Neural progenitor cell (in vitro differentiated cells): ENCODE measurements at regions not wholly inside any gene's neighbourhood (a gene's known extent, or its start where the extent isn't known, plus 50 kb on each side); places are given as distances from the start of the nearest gene placed in this dataset.

ENCODE experiments used
- DNase-seq: peaks from one replicate; pipeline ENCODE4 v3.0.0-alpha.2; 2016; ENCODE audit warnings: low spot score
- H2AFZ ChIP-seq: fragments of 200-600 bp; sonication (generic); replicated peaks from 2 replicates; pipeline ENCODE4 v1.6.1; 2016; ENCODE audit warnings: antibody characterized with exemption
- H3F3A ChIP-seq: fragments of 200-600 bp; sonication (generic); 2 replicates; pipeline ENCODE4 v1.6.1; 2016; ENCODE audit warnings: antibody characterized with exemption, low read depth
- H3K27ac ChIP-seq: fragments of 200-600 bp; sonication (generic); 2 replicates; pipeline ENCODE4 v1.5.1; 2016; ENCODE audit warnings: mild to moderate bottlenecking
- H3K27me3 ChIP-seq: fragments of 200-600 bp; sonication (generic); 2 replicates; pipeline ENCODE4 v1.6.1; 2016; ENCODE audit warnings: mild to moderate bottlenecking, moderate library complexity
- H3K36me3 ChIP-seq: fragments of 200-600 bp; sonication (generic); 2 replicates; pipeline ENCODE4 v1.5.1; 2016
- H3K4me1 ChIP-seq: fragments of 200-600 bp; sonication (generic); 2 replicates; pipeline ENCODE4 v1.6.1; 2016; ENCODE audit warnings: mixed run types
- H3K4me2 ChIP-seq: fragments of 200-600 bp; sonication (generic); 2 replicates; pipeline ENCODE4 v1.6.1; 2016
- H3K4me3 ChIP-seq: fragments of 200-600 bp; sonication (generic); 2 replicates; pipeline ENCODE4 v1.5.1; 2016
- H3K79me2 ChIP-seq: fragments of 200-600 bp; sonication (generic); 2 replicates; pipeline ENCODE4 v1.6.1; 2016; ENCODE audit warnings: low read depth
- H3K9ac ChIP-seq: fragments of 200-600 bp; sonication (generic); 2 replicates; pipeline ENCODE4 v1.6.1; 2016
- H3K9me3 ChIP-seq: fragments of 200-600 bp; sonication (generic); 2 replicates; pipeline ENCODE4 v1.5.1; 2016; ENCODE audit warnings: low read depth
- H4K20me1 ChIP-seq: fragments of 200-600 bp; sonication (generic); 2 replicates; pipeline ENCODE4 v1.6.1; 2016; ENCODE audit warnings: low read depth
- H3K27ac Mint-ChIP-seq: 3 replicates; pipeline ENCODE4 v1.8.0; 2021; ENCODE audit warnings: mixed read lengths
- H3K27me3 Mint-ChIP-seq: 2 replicates; pipeline ENCODE4 v1.8.0; 2022; ENCODE audit warnings: low read depth, mild to moderate bottlenecking, inconsistent platforms, moderate library complexity, mixed read lengths; ENCODE audit not compliant: insufficient read depth
- H3K36me3 Mint-ChIP-seq: 3 replicates; pipeline ENCODE4 v1.8.0; 2021; ENCODE audit warnings: mixed read lengths
- H3K4me1 Mint-ChIP-seq: 3 replicates; pipeline ENCODE4 v1.8.0; 2021; ENCODE audit warnings: mixed read lengths
- H3K4me3 Mint-ChIP-seq: 3 replicates; pipeline ENCODE4 v1.8.0; 2021; ENCODE audit warnings: mild to moderate bottlenecking, moderate library complexity, mixed read lengths
- H3K9me3 Mint-ChIP-seq: 3 replicates; pipeline ENCODE4 v1.8.0; 2020; ENCODE audit warnings: mixed read lengths
- CTCF ChIP-seq: fragments of 200-600 bp; sonication (generic); IDR thresholded peaks from 2 replicates; pipeline ENCODE4 v1.5.1; 2017; ENCODE audit warnings: antibody characterized with exemption, mild to moderate bottlenecking
- EZH2 ChIP-seq: fragments of 200-600 bp; sonication (generic); IDR thresholded peaks from 2 replicates; pipeline ENCODE4 v1.6.1; 2017; ENCODE audit warnings: antibody characterized with exemption, mild to moderate bottlenecking, moderate library complexity
- EZH2phosphoT487 ChIP-seq: fragments of 200-600 bp; sonication (generic); IDR thresholded peaks from 2 replicates; pipeline ENCODE4 v1.6.1; 2017; ENCODE audit warnings: antibody characterized with exemption

GRCh38 chr14:95452893-95453712, 63.3 kb downstream of the SYNE3 start:
- H3K4me1 Mint-ChIP-seq = peaks cover 7% of the 10 kb centered on the region
- Histone ChIP-seq H3K4me2 (no peak overlapping the region), H3K27ac (no peak overlapping the region), H4K20me1 (no peaks in the 10 kb centered on the region), H3K9me3 (no peaks in the 10 kb centered on the region), H3K4me3 (no peak overlapping the region), H3K4me1 (no peaks in the 10 kb centered on the region), H3K79me2 (no peaks in the 10 kb centered on the region), H3F3A (no peaks in the 10 kb centered on the region), H3K27me3 (no peaks in the 10 kb centered on the region), H3K9ac (no peak overlapping the region), H3K36me3 (no peaks in the 10 kb centered on the region), H2AFZ (no peak overlapping the region)
- no peaks in the 10 kb centered on the region for H3K36me3 Mint-ChIP-seq
- peaks cover 4% of the 10 kb centered on the region for H3K27me3 Mint-ChIP-seq
- H3K27ac Mint-ChIP-seq = no peak overlapping the region
- peak; percentile 24 for DNase-seq
- no peaks in the 10 kb centered on the region for H3K9me3 Mint-ChIP-seq
- no peak for TF ChIP-seq CTCF
- TF ChIP-seq EZH2phosphoT487 = no peak
- no peak for TF ChIP-seq EZH2
- no peak overlapping the region for H3K4me3 Mint-ChIP-seq

GRCh38 chr14:95452176-95452892, 64.1 kb downstream of the SYNE3 start:
- DNase-seq = peak; percentile 35
- no peaks in the 10 kb centered on the region for H3K36me3 Mint-ChIP-seq
- peaks cover 7% of the 10 kb centered on the region for H3K4me1 Mint-ChIP-seq

GRCh38 chr14:95449131-95449530, 67.3 kb downstream of the SYNE3 start:
- no peaks in the 10 kb centered on the region for H3K79me2 ChIP-seq
- no peak overlapping the region for H3K4me2 ChIP-seq
- no peaks in the 10 kb centered on the region for H4K20me1 ChIP-seq
- Mint-ChIP-seq H3K27ac (no peak overlapping the region), H3K4me1 (peaks cover 5% of the 10 kb centered on the region), H3K36me3 (no peaks in the 10 kb centered on the region), H3K27me3 (peaks cover 4% of the 10 kb centered on the region), H3K4me3 (no peak overlapping the region), H3K9me3 (no peaks in the 10 kb centered on the region)
- TF ChIP-seq CTCF (no peak), EZH2phosphoT487 (no peak), EZH2 (no peak)
- no peaks in the 10 kb centered on the region for H3K4me1 ChIP-seq
- H3K4me3 ChIP-seq = no peak overlapping the region
- H3K27ac ChIP-seq = no peak overlapping the region
- H3F3A ChIP-seq = no peaks in the 10 kb centered on the region
- H3K9me3 ChIP-seq = no peaks in the 10 kb centered on the region
- no peak overlapping the region for H2AFZ ChIP-seq
- DNase-seq = no peak
- H3K36me3 ChIP-seq = no peaks in the 10 kb centered on the region
- H3K27me3 ChIP-seq = no peaks in the 10 kb centered on the region
- H3K9ac ChIP-seq = no peak overlapping the region

More at GRCh38 chr14:95452176-95452892, 64.1 kb downstream of the SYNE3 start:
- H3K4me3 ChIP-seq = no peak overlapping the region
- H3K27me3 ChIP-seq = no peaks in the 10 kb centered on the region
- H3K36me3 ChIP-seq = no peaks in the 10 kb centered on the region
- H3K9me3 ChIP-seq = no peaks in the 10 kb centered on the region
- H3K79me2 ChIP-seq = no peaks in the 10 kb centered on the region
- peaks cover 4% of the 10 kb centered on the region for H3K27me3 Mint-ChIP-seq
- no peaks in the 10 kb centered on the region for H3K4me1 ChIP-seq
- no peak overlapping the region for H3K27ac Mint-ChIP-seq
- no peak overlapping the region for H3K4me2 ChIP-seq
- H3F3A ChIP-seq = no peaks in the 10 kb centered on the region
- H4K20me1 ChIP-seq = no peaks in the 10 kb centered on the region
- no peaks in the 10 kb centered on the region for H3K9me3 Mint-ChIP-seq
- no peak overlapping the region for H3K27ac ChIP-seq
- no peak overlapping the region for H2AFZ ChIP-seq
- TF ChIP-seq EZH2phosphoT487 (no peak), CTCF (peak; percentile 53)
- H3K4me3 Mint-ChIP-seq = no peak overlapping the region
- no peak overlapping the region for H3K9ac ChIP-seq
